GM23248 (cell line): ENCODE measurements at regions not wholly inside any gene's neighbourhood (a gene's known extent, or its start where the extent isn't known, plus 50 kb on each side); places are given as distances from the start of the nearest gene placed in this dataset.
"Not testable (repeated sequence)": the region's sequence is repeated elsewhere in the genome, so short reads cannot be mapped to it uniquely, and the experiment has no call there.

Source experiments
- DNase-seq: peaks from one replicate; pipeline ENCODE4 v3.0.0-alpha.2; 2015
- H2AFZ ChIP-seq: fragments of 200-600 bp; sonication (generic); 2 replicates; pipeline ENCODE4 v1.6.1; 2016; ENCODE audit warnings: antibody characterized with exemption
- H3F3A ChIP-seq: fragments of 200-600 bp; sonication (generic); 2 replicates; pipeline ENCODE4 v1.6.1; 2016; ENCODE audit warnings: mild to moderate bottlenecking, antibody characterized with exemption, mixed run types; ENCODE audit not compliant: insufficient read depth
- H3K27ac ChIP-seq: fragments of 200-600 bp; sonication (generic); 2 replicates; pipeline ENCODE4 v1.5.1; 2016; ENCODE audit warnings: mild to moderate bottlenecking
- H3K27me3 ChIP-seq: fragments of 200-600 bp; sonication (generic); replicated peaks from 2 replicates; pipeline ENCODE4 v1.6.1; 2016; ENCODE audit warnings: mild to moderate bottlenecking; ENCODE audit not compliant: insufficient read depth
- H3K36me3 ChIP-seq: fragments of 200-600 bp; sonication (generic); 2 replicates; pipeline ENCODE4 v1.6.1; 2016; ENCODE audit warnings: low read depth, mild to moderate bottlenecking
- H3K4me1 ChIP-seq: fragments of 200-600 bp; sonication (generic); 2 replicates; pipeline ENCODE4 v1.6.1; 2016; ENCODE audit warnings: mild to moderate bottlenecking; ENCODE audit not compliant: insufficient read depth
- H3K4me2 ChIP-seq: fragments of 200-600 bp; sonication (generic); one replicate; pipeline ENCODE4 v1.6.1; 2016; ENCODE audit warnings: mild to moderate bottlenecking; ENCODE audit not compliant: unreplicated experiment
- H3K4me3 ChIP-seq: fragments of 200-600 bp; sonication (generic); 2 replicates; pipeline ENCODE4 v1.5.1; 2016; ENCODE audit warnings: mild to moderate bottlenecking
- H3K79me2 ChIP-seq: fragments of 200-600 bp; sonication (generic); 2 replicates; pipeline ENCODE4 v1.6.1; 2016; ENCODE audit warnings: mild to moderate bottlenecking; ENCODE audit not compliant: insufficient read depth
- H3K9ac ChIP-seq: fragments of 200-600 bp; sonication (generic); 2 replicates; pipeline ENCODE4 v1.6.1; 2016; ENCODE audit warnings: mild to moderate bottlenecking
- H3K9me2 ChIP-seq: fragments of 200-600 bp; sonication (generic); 2 replicates; pipeline ENCODE4 v1.6.1; 2016; ENCODE audit warnings: mixed run types, mild to moderate bottlenecking, moderate library complexity; ENCODE audit not compliant: insufficient read depth
- H3K9me3 ChIP-seq: fragments of 200-600 bp; sonication (generic); one replicate; pipeline ENCODE4 v1.6.1; 2017; ENCODE audit warnings: low read depth
- H4K20me1 ChIP-seq: fragments of 200-600 bp; sonication (generic); 2 replicates; pipeline ENCODE4 v1.6.0; 2016; ENCODE audit not compliant: insufficient read depth
- EZH2 ChIP-seq: fragments of 200-600 bp; sonication (generic); IDR thresholded peaks from 2 replicates; pipeline ENCODE4 v1.6.1; 2018; ENCODE audit warnings: antibody characterized with exemption, mild to moderate bottlenecking; ENCODE audit not compliant: insufficient read depth, poor library complexity, severe bottlenecking
- EZH2phosphoT487 ChIP-seq: fragments of 200-600 bp; sonication (generic); IDR thresholded peaks from 2 replicates; pipeline ENCODE4 v1.6.1; 2018; ENCODE audit warnings: antibody characterized with exemption, moderate library complexity, mild to moderate bottlenecking, low read depth; ENCODE audit not compliant: insufficient read depth
- WGBS, 2 experiments: methylation state at CpG; one replicate each; pipeline ENCODE4 v1.1.6; 2015 to 2017; ENCODE audit warnings: low lambda C conversion rate in 2 of 2, low coverage in 1 of 2; ENCODE audit errors: missing lambda C conversion rate in 2 of 2; 5-methylcytosine and 5-hydroxymethylcytosine counted together
- in situ Hi-C: fragments of 300-500 bp; cut with MboI; formaldehyde crosslinking; loops from 2 replicates; pipeline ENCODE4 v1.15.0; 2020

- H4K20me1 ChIP-seq, result no peaks in the 10 kb centered on the region
- H3K27me3 ChIP-seq, result no peaks in the 10 kb centered on the region
- TF ChIP-seq EZH2phosphoT487 (no peak), EZH2 (no peak)
- no peak overlapping the region for H3K4me2 ChIP-seq
- no peaks in the 10 kb centered on the region; the same call in 1 of the 2 replicates for H3K9me2 ChIP-seq
- no peak overlapping the region for H2AFZ ChIP-seq
- no peak overlapping the region for H3K9ac ChIP-seq
- no peak for DNase-seq
- no peaks in the 10 kb centered on the region for H3F3A ChIP-seq
- H3K4me1 ChIP-seq, result no peaks in the 10 kb centered on the region
- H3K36me3 ChIP-seq, result no peaks in the 10 kb centered on the region
- H3K9me3 ChIP-seq, result no peaks in the 10 kb centered on the region
- in situ Hi-C loops, result no loop called here
- 13 to 26% methylated on average over 1 of the region's 1 CpG for WGBS, 2 experiments
- no peaks in the 10 kb centered on the region for H3K79me2 ChIP-seq
- H3K4me3 ChIP-seq, result no peak overlapping the region
- H3K27ac ChIP-seq, result no peak overlapping the region
Measured at GRCh38 chr15:87653646-87654045, 602.9 kb downstream of the NTRK3 start.

- in situ Hi-C loops, result no loop called here
- TF ChIP-seq EZH2phosphoT487 (no peak), EZH2 (no peak)
- Histone ChIP-seq H3K36me3 (no peaks in the 10 kb centered on the region), H3K9me2 (no peaks in the 10 kb centered on the region), H2AFZ (no peak overlapping the region), H3K79me2 (no peaks in the 10 kb centered on the region), H3K9me3 (no peaks in the 10 kb centered on the region), H3F3A (no peaks in the 10 kb centered on the region), H3K9ac (no peak overlapping the region), H3K4me2 (no peak overlapping the region), H4K20me1 (no peaks in the 10 kb centered on the region), H3K4me1 (no peaks in the 10 kb centered on the region), H3K4me3 (no peak overlapping the region), H3K27ac (no peak overlapping the region), H3K27me3 (no peaks in the 10 kb centered on the region)
- no peak for DNase-seq
- WGBS, 2 experiments, result 41 to 49% methylated on average over 4 of the region's 4 CpGs
Measured at GRCh38 chr15:87649175-87649574, 607.4 kb downstream of the NTRK3 start.

GRCh38 chr15:87648278-87648677 is 608.3 kb downstream of the NTRK3 start:
- no peaks in the 10 kb centered on the region for H4K20me1 ChIP-seq
- 32 to 35% methylated on average over 5 of the region's 5 CpGs for WGBS, 2 experiments
- no peak for TF ChIP-seq EZH2
- no peak for TF ChIP-seq EZH2phosphoT487
- H3K4me2 ChIP-seq, result no peak overlapping the region
- no peak overlapping the region for H2AFZ ChIP-seq
- no peaks in the 10 kb centered on the region for H3F3A ChIP-seq
- H3K4me1 ChIP-seq, result no peaks in the 10 kb centered on the region
- no peak for DNase-seq
- no peaks in the 10 kb centered on the region for H3K9me2 ChIP-seq
- H3K27me3 ChIP-seq, result no peaks in the 10 kb centered on the region
- in situ Hi-C loops, result no loop called here
- no peak overlapping the region for H3K27ac ChIP-seq
- no peak overlapping the region for H3K4me3 ChIP-seq
- no peaks in the 10 kb centered on the region for H3K9me3 ChIP-seq
- H3K36me3 ChIP-seq, result no peaks in the 10 kb centered on the region
- no peaks in the 10 kb centered on the region for H3K79me2 ChIP-seq
- H3K9ac ChIP-seq, result no peak overlapping the region

GRCh38 chr15:87645723-87646122 is 610.8 kb downstream of the NTRK3 start:
- Histone ChIP-seq H3F3A (no peaks in the 10 kb centered on the region), H3K36me3 (no peaks in the 10 kb centered on the region), H3K4me1 (no peaks in the 10 kb centered on the region), H3K4me2 (no peak overlapping the region), H3K27ac (no peak overlapping the region), H3K9ac (no peak overlapping the region), H3K27me3 (no peaks in the 10 kb centered on the region), H2AFZ (no peak overlapping the region), H4K20me1 (no peaks in the 10 kb centered on the region), H3K4me3 (no peak overlapping the region), H3K79me2 (no peaks in the 10 kb centered on the region), H3K9me2 (no peaks in the 10 kb centered on the region), H3K9me3 (no peaks in the 10 kb centered on the region)
- WGBS, 2 experiments, result 21 to 30% methylated on average over 5 of the region's 5 CpGs
- DNase-seq, result no peak
- in situ Hi-C loops, result no loop called here
- TF ChIP-seq EZH2phosphoT487 (no peak), EZH2 (no peak)

GRCh38 chr15:87642997-87643396 is 613.5 kb downstream of the NTRK3 start:
- 26 to 29% methylated on average over 3 of the region's 3 CpGs for WGBS, 2 experiments
- H3K36me3 ChIP-seq, H4K20me1 ChIP-seq, H3K4me3 ChIP-seq, H3K4me1 ChIP-seq, H3K27ac ChIP-seq, in situ Hi-C loops, H3K9me3 ChIP-seq, H3K27me3 ChIP-seq, DNase-seq, H3K9me2 ChIP-seq, H2AFZ ChIP-seq, H3K9ac ChIP-seq, H3F3A ChIP-seq, H3K79me2 ChIP-seq, H3K4me2 ChIP-seq: not testable (repeated sequence)
